Esophagus muscularis mucosa (tissue), 4 donors: ENCODE measurements at regions not wholly inside any gene's neighbourhood (a gene's known extent, or its start where the extent isn't known, plus 50 kb on each side); places are given as distances from the start of the nearest gene placed in this dataset.

Experiments
- CTCF ChIP-seq, 3 experiments: fragments of 200-600 bp in 2 of 3; fragments of 450-650 bp in 1 of 3; sonication (generic) in 2 of 3; IDR thresholded peaks; one replicate each; pipeline ENCODE4 v1.5.1; 2017 to 2019; ENCODE audit warnings: antibody characterized with exemption in 3 of 3, mild to moderate bottlenecking in 2 of 3, moderate library complexity in 1 of 3
- EP300 ChIP-seq: sonication (generic); formaldehyde crosslinking; IDR thresholded peaks from one replicate; pipeline ENCODE4 v1.6.1; 2017; ENCODE audit warnings: antibody characterized with exemption
- POLR2A ChIP-seq: fragments of 450-650 bp; IDR thresholded peaks from one replicate; pipeline ENCODE4 v1.6.1; 2017; ENCODE audit warnings: antibody characterized with exemption, moderate library complexity, mild to moderate bottlenecking, low read depth
- POLR2AphosphoS5 ChIP-seq, 2 donors: sonication (generic); formaldehyde crosslinking; IDR thresholded peaks; one replicate each; pipeline ENCODE4 v1.6.1; 2017; ENCODE audit warnings: antibody characterized with exemption in 2 of 2

- TF ChIP-seq CTCF (IDR thresholded peaks at IDR 0.05) (no peak), POLR2AphosphoS5 (IDR thresholded peaks at IDR 0.05) (no peak), POLR2A (no peak), EP300 (no peak)
Observed at GRCh38 chr16:86384263-86384649, 126.1 kb upstream of the FOXF1 start.
